ENCODE measurements at regions not wholly inside any gene's neighbourhood (a gene's known extent, or its start where the extent isn't known, plus 50 kb on each side); places are given as distances from the start of the nearest gene placed in this dataset.
A peak's percentile ranks its signal among the peaks of the same experiment; 100 is the strongest.
"Not testable (repeated sequence)": the region's sequence is repeated elsewhere in the genome, so short reads cannot be mapped to it uniquely, and the experiment has no call there.

GRCh38 chr11:44361813-44362212 lies 51.9 kb upstream of the ALX4 start:
- DNase-seq (ENCODE audit: low read depth in 4 of 4, low spot score in 2 of 4) = no peak

GRCh38 chr11:44363116-44363515 lies 53.2 kb upstream of the ALX4 start:
- DNase-seq (ENCODE audit: low read depth in 4 of 4, low spot score in 2 of 4) = no peak

- no peak for DNase-seq (ENCODE audit: low read depth in 4 of 4, low spot score in 2 of 4)
Observed at GRCh38 chr11:44364596-44364995, 54.7 kb upstream of the ALX4 start.

GRCh38 chr11:44365616-44366015 lies 55.7 kb upstream of the ALX4 start:
- no peak for DNase-seq (ENCODE audit: low read depth in 4 of 4, low spot score in 2 of 4)

- no peak for DNase-seq (ENCODE audit: low read depth in 4 of 4, low spot score in 2 of 4)
Observed at GRCh38 chr11:44366026-44366425, 56.1 kb upstream of the ALX4 start.

GRCh38 chr11:44366741-44367140 lies 56.8 kb upstream of the ALX4 start:
- no peak for DNase-seq (ENCODE audit: low read depth in 4 of 4, low spot score in 2 of 4)

- no peak for DNase-seq (ENCODE audit: low read depth in 4 of 4, low spot score in 2 of 4)
Observed at GRCh38 chr11:44367452-44367851, 57.5 kb upstream of the ALX4 start.

GRCh38 chr11:44368886-44369285 lies 58.9 kb upstream of the ALX4 start:
- DNase-seq (ENCODE audit: low read depth in 4 of 4, low spot score in 2 of 4) = no peak

- DNase-seq (ENCODE audit: low read depth in 4 of 4, low spot score in 2 of 4) = not testable (repeated sequence)
Observed at GRCh38 chr11:44371042-44371441, 61.1 kb upstream of the ALX4 start.

GRCh38 chr11:44371706-44372105 lies 61.8 kb upstream of the ALX4 start:
- no peak for DNase-seq (ENCODE audit: low read depth in 4 of 4, low spot score in 2 of 4)

GRCh38 chr11:44372989-44373388 lies 63.0 kb upstream of the ALX4 start:
- DNase-seq (ENCODE audit: low read depth in 4 of 4, low spot score in 2 of 4) = no peak

GRCh38 chr11:44374001-44374400 lies 64.1 kb upstream of the ALX4 start:
- no peak for DNase-seq (ENCODE audit: low read depth in 4 of 4, low spot score in 2 of 4)

GRCh38 chr11:44376423-44376822 lies 66.5 kb upstream of the ALX4 start:
- DNase-seq (ENCODE audit: low read depth in 4 of 4, low spot score in 2 of 4) = no peak

- DNase-seq (ENCODE audit: low read depth in 4 of 4, low spot score in 2 of 4) = no peak
Observed at GRCh38 chr11:44377121-44377520, 67.2 kb upstream of the ALX4 start.

GRCh38 chr11:44377914-44378321 lies 68.0 kb upstream of the ALX4 start:
- DNase-seq (ENCODE audit: low read depth in 4 of 4, low spot score in 2 of 4) = no peak

GRCh38 chr11:44379141-44380008 lies 69.4 kb upstream of the ALX4 start:
- DNase-seq (ENCODE audit: low read depth in 4 of 4, low spot score in 2 of 4) = no peak

- no peak for DNase-seq (ENCODE audit: low read depth in 4 of 4, low spot score in 2 of 4)
Observed at GRCh38 chr11:44380009-44380313, 70.0 kb upstream of the ALX4 start.

- no peak for DNase-seq (ENCODE audit: low read depth in 4 of 4, low spot score in 2 of 4)
Observed at GRCh38 chr11:44380820-44381219, 70.9 kb upstream of the ALX4 start.

- no peak for DNase-seq (ENCODE audit: low read depth in 4 of 4, low spot score in 2 of 4)
Observed at GRCh38 chr11:44381261-44381660, 71.3 kb upstream of the ALX4 start.

- DNase-seq (ENCODE audit: low read depth in 4 of 4, low spot score in 2 of 4) = no peak
Observed at GRCh38 chr11:44382118-44382517, 72.2 kb upstream of the ALX4 start.

- peak in 1 of 4 donors; percentile 19 for DNase-seq (ENCODE audit: low read depth in 4 of 4, low spot score in 2 of 4)
Observed at GRCh38 chr11:44382656-44383240, 72.8 kb upstream of the ALX4 start.

GRCh38 chr11:44383246-44383645 lies 73.3 kb upstream of the ALX4 start:
- DNase-seq (ENCODE audit: low read depth in 4 of 4, low spot score in 2 of 4) = no peak

All from left renal cortex interstitium (tissue), 4 donors.